Activated CD4-positive, alpha-beta T cell treated with anti-CD3 and anti-CD28 coated beads for 24 hours (primary cell): ENCODE measurements at regions not wholly inside any gene's neighbourhood (a gene's known extent, or its start where the extent isn't known, plus 50 kb on each side); places are given as distances from the start of the nearest gene placed in this dataset.
"Not testable (repeated sequence)": the region's sequence is repeated elsewhere in the genome, so short reads cannot be mapped to it uniquely, and the experiment has no call there.

Source experiments
- DNase-seq, 2 donors: peaks; one replicate each; pipeline ENCODE4 v3.0.0-alpha.2; 2020; ENCODE audit warnings: low read depth in 2 of 2

DNA sequence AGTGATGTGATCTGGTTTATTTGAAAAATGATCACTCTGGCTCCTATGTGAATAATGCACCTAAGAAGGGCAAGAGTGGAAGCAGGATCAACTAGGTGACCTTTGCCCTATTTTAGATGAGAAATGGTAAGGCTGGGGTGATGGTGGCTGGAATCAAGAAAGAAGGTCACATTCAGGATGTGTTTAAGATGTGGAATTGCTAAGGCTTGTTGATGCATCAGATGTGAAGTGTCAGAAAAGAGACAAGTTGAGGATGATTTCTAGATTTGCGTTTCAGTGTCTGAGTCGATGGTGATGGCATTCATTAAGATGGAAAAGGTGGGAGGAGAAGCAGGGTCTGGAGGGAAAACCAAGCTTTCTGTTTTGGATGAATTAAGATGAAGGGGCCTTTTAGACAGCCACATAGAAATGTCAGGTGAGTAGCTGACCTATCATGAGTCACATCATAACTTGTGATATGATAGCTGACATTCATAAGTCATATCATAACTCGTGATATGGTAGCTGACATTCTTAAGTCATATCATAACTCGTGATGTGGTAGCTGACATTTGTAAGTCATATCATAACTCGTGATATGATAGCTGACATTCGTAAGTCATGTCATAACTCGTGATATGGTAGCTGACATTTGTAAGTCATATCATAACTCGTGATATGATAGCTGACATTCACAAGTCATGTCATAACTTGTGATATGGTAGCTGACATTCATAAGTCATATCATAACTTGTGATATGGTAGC lies 101.2 kb upstream of the SEC11C start:
- no peak for DNase-seq

DNA sequence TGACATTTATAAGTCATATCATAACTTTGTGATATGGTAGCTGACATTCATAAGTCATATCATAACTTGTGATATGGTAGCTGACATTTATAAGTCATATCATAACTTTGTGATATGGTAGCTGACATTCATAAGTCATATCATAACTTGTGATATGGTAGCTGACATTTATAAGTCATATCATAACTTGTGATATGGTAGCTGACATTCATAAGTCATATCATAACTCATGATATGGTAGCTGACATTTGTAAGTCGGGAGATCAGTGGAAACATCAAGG lies 100.7 kb upstream of the SEC11C start:
- not testable (repeated sequence) for DNase-seq

DNA sequence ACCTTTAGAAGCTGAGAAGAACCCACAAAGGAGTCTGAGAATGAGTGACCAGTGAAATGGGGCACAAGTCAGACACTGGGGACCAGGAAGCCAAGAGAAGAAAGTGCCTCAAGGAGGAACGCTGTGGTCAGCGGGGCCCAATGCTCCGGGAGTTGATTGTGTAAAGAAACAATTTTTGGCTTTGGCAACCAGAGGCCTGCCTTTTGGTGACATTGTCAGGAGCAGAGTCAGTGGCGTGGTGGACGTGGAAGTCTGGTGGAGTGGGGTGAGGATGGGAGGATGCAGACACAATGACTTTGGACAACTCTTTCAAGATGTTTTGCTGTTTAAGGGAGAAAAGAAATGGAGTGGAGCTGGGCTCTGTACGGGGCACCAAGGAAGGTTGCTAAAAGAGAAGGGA lies 100.2 kb upstream of the SEC11C start:
- no peak for DNase-seq

DNA sequence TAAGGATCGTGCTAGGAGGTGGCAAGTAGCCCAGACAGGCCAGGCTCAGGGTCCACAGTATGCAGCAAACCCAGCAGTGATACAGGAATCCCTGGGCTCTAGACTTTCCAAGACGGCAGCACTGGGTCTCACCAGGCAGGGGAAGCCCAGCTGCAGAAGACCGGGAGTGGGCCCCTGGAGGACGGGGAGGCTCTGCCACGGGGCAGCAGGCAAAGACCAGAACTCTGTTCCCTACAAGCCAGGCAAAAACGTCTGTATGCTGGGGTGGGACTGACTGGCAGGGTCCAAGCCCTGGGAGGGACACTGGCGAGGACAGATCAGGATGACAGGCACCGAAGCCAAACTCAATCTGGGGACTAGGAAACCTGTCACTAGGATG lies 98.9 kb upstream of the SEC11C start:
- DNase-seq, result no peak

DNA sequence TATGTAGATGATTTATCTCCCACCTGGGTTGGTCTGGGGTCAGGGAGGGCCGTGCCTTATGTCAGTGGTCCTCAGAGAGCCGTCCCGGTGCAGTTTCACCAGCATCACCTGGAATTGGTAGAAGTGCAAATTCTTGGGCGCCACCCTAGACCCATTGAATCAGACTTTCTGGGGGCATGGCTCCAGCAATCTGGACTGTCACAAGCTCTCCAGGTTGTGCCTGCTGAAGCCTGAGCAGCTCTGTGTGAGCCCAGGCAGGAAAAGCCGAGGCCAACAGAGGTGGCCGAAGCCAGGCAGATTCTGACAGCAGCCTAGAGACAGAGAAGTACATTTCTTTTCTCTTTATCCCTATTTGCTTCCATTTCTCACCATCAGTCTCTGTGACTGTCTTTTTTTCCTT lies 98.4 kb upstream of the SEC11C start:
- DNase-seq, result no peak

DNA sequence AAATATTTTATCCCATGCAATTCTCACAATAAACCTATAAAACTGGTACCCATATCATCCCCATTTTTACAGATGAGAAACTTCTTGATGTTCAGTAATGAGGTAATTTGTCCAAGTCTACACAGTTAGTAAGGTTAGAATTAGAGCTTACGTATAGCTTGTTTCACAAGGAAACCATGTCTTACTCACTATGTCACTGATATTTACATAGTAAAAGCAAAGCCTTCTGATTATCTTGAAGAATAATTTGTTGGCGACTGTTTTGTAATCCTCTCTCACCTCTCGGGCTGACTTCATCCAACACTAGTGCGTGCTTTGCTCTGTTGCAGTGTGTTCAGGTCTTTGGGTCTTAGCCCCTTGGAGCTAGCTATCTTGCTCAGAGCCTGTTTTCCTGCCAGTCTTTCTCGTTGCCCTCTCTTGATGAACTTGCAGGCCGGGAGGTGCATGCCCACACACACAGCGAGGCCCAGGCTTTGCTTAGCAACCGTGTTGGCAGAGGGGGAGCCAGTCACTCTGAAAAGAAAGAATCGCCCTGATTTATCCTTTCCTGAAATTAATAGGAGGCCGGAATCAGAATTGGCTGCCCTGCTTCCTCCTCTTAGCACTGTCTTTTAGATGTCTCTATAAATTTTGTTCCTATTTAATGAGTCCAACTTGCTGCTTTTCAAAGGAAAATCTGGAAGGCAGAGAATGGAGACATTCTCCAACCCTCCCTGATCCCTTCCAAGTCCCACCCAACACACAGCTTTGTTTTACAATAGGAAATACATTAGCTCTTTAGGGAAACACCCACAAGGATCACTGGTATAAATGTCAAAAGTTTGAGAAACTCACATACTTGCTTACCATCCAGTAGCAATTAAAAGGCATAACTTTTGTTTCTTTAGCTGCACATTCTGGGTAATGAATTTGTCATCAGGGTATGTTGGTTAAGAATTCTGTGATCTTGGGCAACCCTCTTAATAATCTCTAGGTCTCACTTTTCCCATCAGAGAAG lies 97.6 kb upstream of the SEC11C start:
- no peak for DNase-seq

DNA sequence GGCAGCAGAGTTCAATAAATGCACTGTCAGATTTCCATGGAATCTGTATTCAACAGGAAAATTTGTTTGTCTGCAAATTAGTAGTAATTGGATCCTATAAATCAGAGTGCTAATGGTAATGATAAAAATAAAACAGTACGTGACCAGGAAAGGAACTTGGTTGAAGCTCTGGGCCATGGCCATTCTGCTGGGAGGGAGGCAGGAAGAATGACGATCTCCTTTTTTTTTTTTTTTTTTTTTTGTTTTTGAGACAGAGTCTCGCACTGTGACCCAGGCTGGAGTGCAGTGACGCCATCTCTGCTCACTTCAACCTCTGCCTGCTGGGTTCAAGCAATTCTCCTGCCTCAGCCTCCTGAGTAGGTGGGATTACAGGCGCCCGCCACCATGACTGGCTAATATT lies 94.8 kb upstream of the SEC11C start:
- no peak for DNase-seq

DNA sequence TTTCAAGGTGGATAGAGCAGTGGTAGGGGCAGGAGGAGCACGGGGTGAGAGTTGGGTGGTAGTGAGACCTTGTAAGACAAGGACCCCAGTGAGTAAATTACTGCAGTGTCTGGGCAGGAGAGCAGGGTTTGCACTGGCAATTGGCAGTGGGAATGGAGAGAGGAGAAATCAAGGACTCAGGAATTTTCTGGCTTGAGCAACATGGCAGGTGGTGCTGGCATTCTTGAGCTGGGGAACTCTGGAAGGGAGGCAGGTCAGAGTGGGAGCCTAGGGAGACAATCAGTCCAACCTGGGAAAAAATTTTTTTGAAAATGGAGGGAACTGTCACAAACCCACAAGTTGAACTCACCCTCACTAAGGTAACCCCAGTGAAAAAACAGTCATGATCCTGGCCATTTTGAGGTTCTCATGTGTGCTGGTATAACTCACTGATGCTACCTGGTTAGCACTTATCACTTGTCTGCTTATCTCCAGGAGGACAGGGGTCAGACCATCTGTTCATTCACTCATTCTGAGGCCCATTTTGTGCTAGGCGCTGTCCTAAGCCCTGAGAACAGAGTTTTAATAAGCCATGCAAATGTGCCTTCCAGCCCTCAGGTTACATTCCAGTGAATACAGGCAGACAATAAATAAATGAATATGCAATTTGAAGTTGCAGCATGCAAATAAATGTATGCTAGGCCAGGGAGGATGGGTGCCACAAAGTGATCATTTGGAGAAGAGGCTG lies 92.2 kb upstream of the SEC11C start:
- no peak for DNase-seq

DNA sequence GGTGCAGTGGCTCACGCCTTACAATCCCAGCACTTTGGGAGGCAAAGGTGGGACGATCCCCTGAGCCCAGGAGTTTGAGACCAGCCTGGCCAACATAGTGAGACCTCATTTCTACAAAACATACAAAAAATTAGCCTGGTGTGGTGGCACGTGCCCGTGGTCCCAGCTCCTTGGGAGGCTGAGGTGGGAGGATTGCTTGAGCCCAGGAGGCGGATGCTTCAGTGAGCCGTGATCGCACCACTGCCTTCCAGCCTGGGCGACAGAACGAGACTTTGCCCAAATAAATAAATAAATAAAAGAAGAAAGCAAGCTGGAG lies 91.7 kb upstream of the SEC11C start:
- no peak for DNase-seq

DNA sequence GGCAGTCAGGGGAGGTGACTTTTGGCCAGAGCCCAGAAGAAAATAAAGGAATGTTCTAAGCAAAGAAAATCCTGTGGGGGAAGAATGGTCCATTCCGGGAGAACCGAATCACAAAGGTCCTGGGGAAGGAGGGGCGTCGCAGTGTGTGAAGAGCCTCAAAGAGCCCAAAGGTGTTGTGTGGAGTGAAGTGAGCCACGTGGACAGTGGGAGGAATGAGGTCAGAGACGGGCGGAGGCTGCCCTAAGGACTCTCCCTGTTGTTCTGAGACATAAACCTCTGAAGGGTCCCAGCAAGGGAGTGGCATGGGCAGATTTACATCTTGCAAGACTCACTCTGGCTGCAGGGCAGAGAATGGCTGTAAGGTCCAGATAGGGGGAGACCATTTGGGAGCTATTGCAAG lies 91.3 kb upstream of the SEC11C start:
- no peak for DNase-seq

DNA sequence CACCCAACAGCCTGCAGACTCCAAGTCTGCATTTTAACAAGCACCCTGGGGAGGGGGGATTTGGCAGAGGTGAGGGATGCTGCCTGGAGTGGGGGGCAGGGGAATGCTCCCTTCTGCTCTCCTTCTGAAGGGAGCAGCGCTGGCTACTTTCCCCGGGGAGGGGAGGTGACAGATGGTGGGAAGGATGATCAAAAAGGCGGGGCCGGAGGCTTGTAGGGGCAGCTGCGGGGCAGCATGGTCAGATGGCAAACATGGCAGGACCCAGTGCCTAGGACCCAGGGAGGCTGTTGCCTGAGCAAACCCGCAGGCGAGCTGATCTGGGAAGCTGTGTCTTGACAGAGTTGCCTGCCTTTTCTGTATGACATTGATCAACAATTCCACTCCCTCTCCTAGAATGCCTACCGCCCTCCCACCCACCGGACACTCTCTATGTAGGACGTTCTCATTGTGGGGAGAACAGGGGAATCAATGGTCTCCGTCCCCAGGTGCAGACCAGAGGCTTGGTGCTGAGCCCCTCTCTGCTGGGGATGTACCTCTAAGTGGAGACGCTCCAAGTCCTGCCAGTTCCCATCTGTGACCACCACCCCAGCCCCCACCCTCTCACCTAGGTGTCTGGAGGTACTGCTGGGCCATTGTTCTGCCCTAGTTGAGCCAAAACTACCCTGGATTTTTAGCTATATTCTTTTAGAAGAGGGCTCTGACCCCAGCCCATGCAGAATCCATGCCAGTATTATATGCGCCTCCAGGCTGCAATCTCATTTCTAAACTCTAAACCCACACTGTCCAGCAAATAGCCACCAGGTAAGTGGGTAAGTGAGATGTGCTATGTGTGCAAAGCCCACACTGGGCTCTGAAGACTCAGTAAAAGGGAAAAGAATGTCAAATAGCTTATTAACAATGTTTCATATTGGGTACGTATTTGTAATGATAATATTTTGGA lies 89.7 kb upstream of the SEC11C start:
- DNase-seq, result no peak

DNA sequence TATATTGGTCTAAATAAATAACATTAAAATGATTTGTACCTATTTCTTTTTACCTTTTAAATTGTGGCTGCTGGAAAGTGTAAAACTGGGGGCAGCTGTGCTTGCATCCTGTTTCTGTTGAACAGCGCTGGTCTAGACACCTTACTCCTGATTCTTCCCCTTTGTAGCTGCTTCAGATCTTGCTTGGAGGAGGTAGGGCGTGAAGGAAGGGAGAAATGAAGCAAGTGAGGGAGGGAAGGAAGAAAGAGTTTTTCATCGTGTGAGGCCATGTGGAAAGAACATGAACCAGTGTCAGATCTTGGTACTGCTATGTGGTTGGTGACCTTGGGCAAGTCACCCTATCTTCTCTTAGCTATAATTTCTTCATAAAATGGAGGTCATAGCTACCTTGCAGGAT lies 89.0 kb upstream of the SEC11C start:
- no peak for DNase-seq

DNA sequence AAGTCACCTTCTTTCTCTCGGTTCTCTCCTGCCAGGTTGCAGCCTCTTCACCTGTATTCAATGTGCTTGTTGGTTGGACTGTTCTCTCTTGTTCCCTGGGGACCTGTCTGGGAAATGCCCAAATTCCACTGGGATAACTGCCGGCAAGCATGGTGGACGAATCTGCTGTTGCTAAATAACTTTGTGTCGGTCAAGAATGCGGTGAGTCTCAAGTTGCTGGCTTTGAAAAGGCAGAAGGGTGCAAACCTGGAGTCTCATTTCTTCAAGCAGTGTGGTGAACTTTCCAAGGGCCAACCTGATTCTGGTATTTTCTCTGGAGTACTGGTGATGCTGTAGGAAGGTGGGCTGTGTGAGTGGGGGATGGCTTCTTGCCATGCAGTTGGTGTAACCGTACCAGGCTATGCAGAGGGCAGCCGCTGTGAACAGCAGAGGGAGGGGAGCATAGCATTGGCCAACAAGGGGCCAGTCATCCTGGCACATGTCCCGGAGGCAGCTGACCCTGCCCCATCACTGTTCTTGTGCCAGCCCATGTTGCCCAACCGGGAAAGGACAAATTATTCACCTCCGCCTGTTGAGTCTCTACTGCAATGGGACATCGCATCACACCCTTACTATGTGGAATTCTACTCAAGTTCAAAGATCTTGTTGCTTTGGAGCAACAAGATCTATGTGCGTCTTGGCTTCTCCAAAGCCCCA lies 88.1 kb upstream of the SEC11C start:
- DNase-seq, result no peak

DNA sequence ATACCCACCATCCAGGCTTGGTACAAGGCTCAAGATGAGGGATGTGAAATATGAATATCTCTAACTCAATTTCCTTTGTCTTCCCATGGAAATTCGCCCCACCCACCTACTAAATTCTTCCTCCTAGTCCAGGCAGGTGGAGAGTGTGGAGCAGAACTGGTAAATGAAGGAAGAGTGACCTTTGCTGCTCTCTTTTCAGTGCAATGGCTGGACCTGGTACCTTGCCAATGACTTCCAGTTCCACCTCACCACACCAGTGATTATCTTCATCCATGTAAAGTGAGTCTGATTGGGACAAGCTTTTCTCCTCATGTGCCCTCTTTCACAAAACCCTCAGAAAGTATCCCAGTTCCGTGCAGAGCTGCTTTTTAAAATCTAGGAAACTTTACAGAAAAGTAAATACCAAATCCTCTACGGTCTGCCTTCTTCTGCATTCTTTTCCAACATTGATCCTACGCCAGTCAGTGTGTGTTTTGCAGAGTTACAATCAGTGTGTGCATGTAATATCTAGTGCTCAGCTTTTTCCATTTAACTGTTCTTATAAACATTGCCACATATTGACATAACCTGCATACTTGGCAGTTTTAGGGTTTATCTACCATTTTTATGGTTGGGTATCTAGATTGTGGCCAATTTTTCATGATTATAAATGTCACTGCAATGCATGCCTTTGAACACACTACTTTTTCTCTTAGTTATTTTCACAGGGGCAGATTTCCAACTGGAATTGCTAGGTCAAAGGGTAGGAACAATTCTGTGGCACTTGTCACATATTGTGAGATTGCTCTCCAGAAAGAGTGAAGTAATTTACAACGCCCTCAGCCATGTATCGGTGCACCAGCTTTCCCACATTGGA lies 86.5 kb upstream of the SEC11C start:
- DNase-seq, result no peak

DNA sequence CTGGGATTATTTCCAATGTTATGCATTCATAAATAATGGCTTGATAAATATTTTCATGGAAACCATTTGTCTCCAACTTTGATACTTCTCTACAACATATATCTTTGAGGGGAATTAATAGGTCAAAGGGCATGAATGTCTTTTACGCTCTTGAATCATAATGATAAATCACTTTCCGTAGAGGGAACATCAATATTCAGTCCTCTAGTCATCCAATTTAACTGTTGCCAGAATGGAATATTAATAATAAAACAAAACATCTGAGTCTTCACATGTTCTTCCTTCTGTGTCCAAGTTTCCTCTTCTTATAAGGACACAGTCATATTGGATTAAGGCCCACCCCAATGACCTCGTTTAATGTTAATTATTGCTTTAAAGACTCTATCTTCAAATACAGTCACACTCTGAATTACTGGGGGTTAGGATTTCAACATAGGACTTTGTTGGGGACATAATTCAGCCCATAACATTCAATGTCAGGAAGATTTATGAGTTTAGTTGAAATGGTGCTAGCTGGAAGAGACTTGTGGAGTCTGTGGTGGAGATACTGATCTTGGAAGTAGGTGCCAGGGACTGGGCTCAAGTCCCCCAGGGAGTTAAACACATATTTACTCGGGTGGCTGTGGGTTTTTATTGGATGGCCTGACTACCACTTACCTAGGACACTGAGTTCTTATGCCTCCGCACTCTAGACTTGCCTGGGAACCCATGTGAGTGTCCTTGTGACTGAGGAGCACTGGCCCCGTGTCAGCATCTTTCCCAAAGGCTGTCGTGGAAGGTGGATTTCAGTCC lies 85.0 kb upstream of the SEC11C start:
- no peak for DNase-seq

DNA sequence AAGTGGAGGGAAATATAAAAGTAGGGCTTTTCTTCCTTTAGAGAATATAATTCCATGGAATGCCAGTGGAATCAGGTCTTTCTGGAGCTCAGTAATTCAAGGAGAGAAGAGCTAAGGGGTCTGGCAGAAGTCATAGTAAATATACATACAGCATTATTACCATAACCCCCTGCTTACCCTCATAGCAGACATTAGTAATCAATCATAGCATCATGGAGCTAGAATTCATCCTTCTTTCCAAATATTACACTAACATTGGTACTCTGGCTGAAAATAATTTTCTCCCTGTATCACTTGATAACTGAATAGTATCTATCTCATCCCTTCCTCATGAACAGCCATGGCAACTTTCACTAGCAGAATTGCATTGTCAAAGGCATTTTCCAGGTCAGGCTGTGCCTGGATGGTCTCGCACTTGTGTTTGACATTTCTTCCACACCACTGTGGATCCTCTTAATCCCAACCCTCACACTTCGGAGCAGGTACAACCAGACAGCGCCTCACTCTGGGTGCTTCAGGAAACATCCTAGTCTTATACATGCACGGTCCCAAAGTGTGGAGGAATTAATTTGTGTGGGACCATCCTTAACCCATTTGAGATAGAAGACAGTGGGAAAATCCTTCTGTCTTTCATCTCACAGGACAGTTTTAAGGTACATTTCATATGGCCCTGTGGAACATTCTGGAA lies 84.2 kb upstream of the SEC11C start:
- no peak for DNase-seq

DNA sequence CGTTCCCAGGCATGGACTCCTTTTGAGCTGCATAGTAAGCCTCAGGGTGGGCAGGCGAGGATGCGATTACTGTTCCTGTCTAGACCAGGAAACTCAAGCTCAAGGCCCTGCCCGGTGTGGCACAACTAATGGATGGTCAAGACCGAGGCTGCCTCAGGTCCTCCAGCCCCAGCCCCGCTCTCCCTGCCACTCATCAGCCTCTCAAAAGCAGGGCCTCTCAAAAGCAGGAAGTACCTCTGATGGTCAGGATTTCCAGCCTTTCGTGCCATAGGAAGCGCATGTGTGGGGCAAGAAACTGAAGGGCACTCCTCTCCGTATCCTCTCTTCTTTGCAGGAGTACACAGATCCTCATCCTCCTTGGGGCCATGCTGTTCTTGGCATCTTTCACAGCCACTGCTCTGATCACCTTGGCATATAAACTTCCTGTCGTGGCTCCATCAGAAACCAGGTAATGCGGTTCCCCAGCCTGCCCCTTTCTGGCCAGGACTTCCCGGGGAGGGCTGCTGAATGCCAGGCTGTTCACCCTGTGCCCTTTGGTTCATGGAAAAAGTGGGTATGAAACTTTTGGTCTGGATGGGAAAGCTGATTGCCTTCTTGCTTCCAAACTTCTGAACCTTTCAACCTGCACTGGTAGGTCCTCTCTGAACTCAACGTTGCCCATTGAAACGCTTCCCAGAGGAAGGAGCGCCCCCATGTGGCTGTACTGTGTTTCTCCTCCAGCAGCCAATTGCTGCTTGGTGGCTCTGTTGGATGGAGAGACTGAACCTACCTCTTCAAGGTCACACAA lies 82.8 kb upstream of the SEC11C start:
- DNase-seq, result peak in 1 of 2 donors; percentile 42

DNA sequence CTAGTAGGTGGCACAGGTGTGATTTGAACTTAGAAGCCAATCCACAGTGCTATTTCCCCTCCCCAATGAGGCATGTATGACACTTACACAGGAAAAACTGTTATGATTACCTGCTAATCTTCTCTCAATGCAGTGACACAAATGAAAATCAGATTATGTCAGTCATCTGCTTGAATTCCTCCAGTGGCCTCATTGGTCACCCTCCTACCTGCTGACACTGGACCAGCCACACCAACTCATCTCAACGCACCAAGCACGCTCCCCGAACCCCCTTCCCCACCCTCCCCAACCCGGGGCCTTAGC lies 82.2 kb upstream of the SEC11C start:
- no peak for DNase-seq
